ENCODE measurements at regions not wholly inside any gene's neighbourhood (a gene's known extent, or its start where the extent isn't known, plus 50 kb on each side); places are given as distances from the start of the nearest gene placed in this dataset.

GRCh38 chr7:12013983-12014382 is 182.0 kb upstream of the THSD7A start:
- no peak for TF ChIP-seq ZNF10 (CRISPR knock-in tag; IDR thresholded peaks at IDR 0.05; ENCODE audit: borderline replicate concordance, low read depth)
- TF ChIP-seq CEBPB (IDR thresholded peaks at IDR 0.05; ENCODE audit: borderline replicate concordance, low read depth, low read length), result no peak
- TF ChIP-seq ZGPAT (CRISPR knock-in tag; IDR thresholded peaks at IDR 0.05), result no peak
- TF ChIP-seq MED13 (CRISPR knock-in tag; IDR thresholded peaks at IDR 0.05), result no peak
- TF ChIP-seq TP53 (CRISPR knock-in tag; conservative IDR thresholded peaks at IDR 0.05), result no peak
- TF ChIP-seq ZNF550 (CRISPR knock-in tag; IDR thresholded peaks at IDR 0.05; ENCODE audit: borderline replicate concordance), result no peak
- no peak for TF ChIP-seq SIN3B (IDR thresholded peaks at IDR 0.05; ENCODE audit: low read length)
- TF ChIP-seq U2AF1 (optimal IDR thresholded peaks at IDR 0.05; ENCODE audit: low read depth, low read length), result no peak
- TF ChIP-seq POLR2AphosphoS2 (IDR thresholded peaks at IDR 0.05; ENCODE audit: low read depth, low read length), result no peak
- TF ChIP-seq HNRNPK (IDR thresholded peaks at IDR 0.05; ENCODE audit: low read depth, low read length, poor library complexity, severe bottlenecking), result no peak
- no peak overlapping the region for H3K27ac ChIP-seq (ENCODE audit: extremely low read length, insufficient read depth, low read length)
- ATAC-seq (no peak), DNase-seq (ENCODE audit: low spot score) (no peak), FAIRE-seq (no peak)
- no peaks in the 10 kb centered on the region; a peak in 1 of 5 replicates for H3K27me3 ChIP-seq (ENCODE audit: control insufficient read depth in 1 of 2, insufficient read depth in 2 of 2, low read length in 2 of 2)
- no peaks in the 10 kb centered on the region for H3K36me3 ChIP-seq (replicated peaks in 1 of 2; ENCODE audit: control insufficient read depth in 1 of 2, insufficient read depth in 2 of 2, low read length in 2 of 2)
- H3K4me2 ChIP-seq (ENCODE audit: low read depth, low read length), result no peak overlapping the region
- H2AFZ ChIP-seq (ENCODE audit: low read length), result no peak overlapping the region
- BruUV-seq (replicated peaks), result no TSS peak
- H3K4me3 ChIP-seq (replicated peaks in 1 of 3; ENCODE audit: insufficient read depth in 1 of 3, low read depth in 2 of 3, low read length in 3 of 3), result no peak overlapping the region
- in situ Hi-C loops (cut with HindIII; ENCODE audit: extremely low pct_ligation_motif_present, low pct_unique_long_range_greater_than_20kb) (no loop called here), intact Hi-C loops (cut with micrococcal nuclease; ENCODE audit: unreplicated experiment) (no loop called here)
- no peaks in the 10 kb centered on the region for H3K9me3 ChIP-seq (ENCODE audit: low read length)
- CTCF ChIA-PET (ENCODE audit: low intra/inter-chr PET ratio, low total read pairs), result no interaction called here
- H3K79me2 ChIP-seq (ENCODE audit: insufficient read depth, low read length), result no peaks in the 10 kb centered on the region
- 7% methylated on average over 1 of the region's 1 CpG for WGBS (ENCODE audit: low lambda C conversion rate)
- no peak overlapping the region for H3K9ac ChIP-seq (ENCODE audit: insufficient read depth, low read depth, low read length)
- no peaks in the 10 kb centered on the region for H3K4me1 ChIP-seq (ENCODE audit: insufficient read depth, low read length)
- no peaks in the 10 kb centered on the region for H4K20me1 ChIP-seq (ENCODE audit: insufficient read depth, low read length)
- POLR2A ChIA-PET, result no interaction called here

All from HepG2 (cell line).